HG03280 (cell line): ENCODE measurements at regions not wholly inside any gene's neighbourhood (a gene's known extent, or its start where the extent isn't known, plus 50 kb on each side); places are given as distances from the start of the nearest gene placed in this dataset.
"Not testable (repeated sequence)": the region's sequence is repeated elsewhere in the genome, so short reads cannot be mapped to it uniquely, and the experiment has no call there.

Experiments
- ATAC-seq: cut with Tn5 transposase; IDR thresholded peaks from one replicate; pipeline ENCODE4 v1.9.1; 2021; ENCODE audit warnings: mild to moderate bottlenecking, moderate library complexity; ENCODE audit not compliant: unreplicated experiment

- ATAC-seq: no peak
These were observed 115.8 kb upstream of the HAND1 start for GRCh38 chr5:154593796-154594195.

GRCh38 chr5:154593071-154593470, 115.0 kb upstream of the HAND1 start:
- no peak for ATAC-seq

- ATAC-seq: no peak
These were observed 112.2 kb upstream of the HAND1 start for GRCh38 chr5:154590093-154590724.

GRCh38 chr5:154589511-154589910, 111.5 kb upstream of the HAND1 start:
- no peak for ATAC-seq

GRCh38 chr5:154588833-154589425, 110.9 kb upstream of the HAND1 start:
- ATAC-seq: not testable (repeated sequence)

GRCh38 chr5:154588091-154588774, 110.2 kb upstream of the HAND1 start:
- no peak for ATAC-seq

- ATAC-seq: no peak
These were observed 109.3 kb upstream of the HAND1 start for GRCh38 chr5:154587123-154588026.

- no peak for ATAC-seq
These were observed 105.7 kb upstream of the HAND1 start for GRCh38 chr5:154583671-154584177.

GRCh38 chr5:154580422-154580821, 102.4 kb upstream of the HAND1 start:
- no peak for ATAC-seq

- ATAC-seq: no peak
These were observed 99.4 kb upstream of the HAND1 start for GRCh38 chr5:154577416-154577815.

GRCh38 chr5:154576429-154576806, 98.4 kb upstream of the HAND1 start:
- no peak for ATAC-seq

- ATAC-seq: peak; percentile 81
These were observed 97.8 kb upstream of the HAND1 start for GRCh38 chr5:154575546-154576428.

- ATAC-seq: no peak
These were observed 95.0 kb upstream of the HAND1 start for GRCh38 chr5:154573011-154573410.

GRCh38 chr5:154571325-154572035, 93.5 kb upstream of the HAND1 start:
- ATAC-seq: no peak

- no peak for ATAC-seq
These were observed 92.7 kb upstream of the HAND1 start for GRCh38 chr5:154570572-154571324.

GRCh38 chr5:154568589-154568988, 90.6 kb upstream of the HAND1 start:
- ATAC-seq: no peak

- ATAC-seq: no peak
These were observed 89.1 kb upstream of the HAND1 start for GRCh38 chr5:154567155-154567554.

GRCh38 chr5:154566146-154566680, 88.2 kb upstream of the HAND1 start:
- ATAC-seq: no peak

- ATAC-seq: no peak
These were observed 87.1 kb upstream of the HAND1 start for GRCh38 chr5:154565123-154565522.
